Omental fat pad (tissue), 3 donors: ENCODE measurements at regions not wholly inside any gene's neighbourhood (a gene's known extent, or its start where the extent isn't known, plus 50 kb on each side); places are given as distances from the start of the nearest gene placed in this dataset.

Experiments
- ATAC-seq: fragments of 150-250 bp; one replicate; pipeline ENCODE4 v1.9.1; 2016; ENCODE audit warnings: mild to moderate bottlenecking, moderate library complexity; ENCODE audit not compliant: low FRiP score
- DNase-seq: peaks from one replicate; pipeline ENCODE4 v3.0.0-alpha.2; 2019; ENCODE audit warnings: low spot score
- CTCF ChIP-seq, 3 donors: fragments of 450-650 bp; IDR thresholded peaks; one replicate each; pipeline ENCODE4 v1.5.1; 2016 to 2017; ENCODE audit warnings: antibody characterized with exemption in 3 of 3, mild to moderate bottlenecking in 3 of 3, moderate library complexity in 2 of 3

- no peak for ATAC-seq
- no peak for DNase-seq
- no peak for TF ChIP-seq CTCF (IDR thresholded peaks at IDR 0.05)
These were observed 1049.5 kb upstream of the ADGRL2 start for GRCh38 chr1:80751204-80751603.

GRCh38 chr1:80731241-80731894 is 1069.4 kb upstream of the ADGRL2 start:
- TF ChIP-seq CTCF (IDR thresholded peaks at IDR 0.05), result no peak
- ATAC-seq, result no peak
- DNase-seq, result no peak

- DNase-seq (no peak), ATAC-seq (no peak)
These were observed 1078.1 kb upstream of the ADGRL2 start for GRCh38 chr1:80722611-80723010.

GRCh38 chr1:80706526-80706925 is 1094.2 kb upstream of the ADGRL2 start:
- TF ChIP-seq CTCF (IDR thresholded peaks at IDR 0.05), result no peak
- ATAC-seq (no peak), DNase-seq (no peak)

More at GRCh38 chr1:80722611-80723010, 1078.1 kb upstream of the ADGRL2 start:
- no peak for TF ChIP-seq CTCF (IDR thresholded peaks at IDR 0.05)

GRCh38 chr1:80678438-80678837 is 1122.3 kb upstream of the ADGRL2 start:
- TF ChIP-seq CTCF (IDR thresholded peaks at IDR 0.05), result no peak

GRCh38 chr1:80675454-80675853 is 1125.3 kb upstream of the ADGRL2 start:
- no peak for TF ChIP-seq CTCF (IDR thresholded peaks at IDR 0.05)
- no peak for DNase-seq
- ATAC-seq, result no peak

More at GRCh38 chr1:80678438-80678837, 1122.3 kb upstream of the ADGRL2 start:
- no peak for ATAC-seq
- no peak for DNase-seq

GRCh38 chr1:80673935-80674597 is 1126.7 kb upstream of the ADGRL2 start:
- no peak for TF ChIP-seq CTCF (IDR thresholded peaks at IDR 0.05)
- no peak for ATAC-seq
- DNase-seq, result no peak
